PC-3 (cell line): ENCODE measurements at regions not wholly inside any gene's neighbourhood (a gene's known extent, or its start where the extent isn't known, plus 50 kb on each side); places are given as distances from the start of the nearest gene placed in this dataset.

ENCODE experiments used
- ATAC-seq: fragments of 200-7000 bp; cut with Tn5 transposase; 2 replicates; pipeline ENCODE4 v1.9.1; 2020; ENCODE audit warnings: mild to moderate bottlenecking, moderate library complexity
- BruUV-seq: library from RNA; stranded (reverse); fragments of 400-500 nt; replicated peaks from 2 replicates; lab custom pipeline; 2021; lab: Mats Ljungman, UMichigan
- CTCF ChIA-PET: fragments of 300-600 bp; sonication (Branson Sonifier 250); formaldehyde crosslinking; loops from one replicate; lab custom pipeline; 2022; ENCODE audit warnings: antibody characterized with exemption; lab: Charles Lee
- POLR2A ChIA-PET: fragments of 300-600 bp; sonication (Branson Sonifier 250); formaldehyde crosslinking; loops from one replicate; lab custom pipeline; 2022; ENCODE audit warnings: antibody characterized with exemption; ENCODE audit not compliant: unreplicated experiment; lab: Charles Lee
- DNase-seq: peaks from one replicate; pipeline ENCODE4 v3.0.0-alpha.2; 2015
- H2AFZ ChIP-seq: fragments of 300-600 bp; sonication (generic); 2 replicates; pipeline ENCODE4 v1.6.0; 2016; ENCODE audit warnings: antibody characterized with exemption, low read length
- H3F3A ChIP-seq: fragments of 300-600 bp; sonication (generic); one replicate; pipeline ENCODE4 v1.6.0; 2017; ENCODE audit warnings: antibody characterized with exemption, low read length, control low read depth, mild to moderate bottlenecking; ENCODE audit not compliant: unreplicated experiment
- H3K27ac ChIP-seq: fragments of 300-600 bp; sonication (generic); 2 replicates; pipeline ENCODE4 v1.5.1; 2016; ENCODE audit warnings: mild to moderate bottlenecking, low read length
- H3K27me3 ChIP-seq: fragments of 300-600 bp; sonication (generic); 2 replicates; pipeline ENCODE4 v1.6.1; 2016; ENCODE audit warnings: low read length, mixed read lengths
- H3K36me3 ChIP-seq: fragments of 300-600 bp; sonication (generic); 2 replicates; pipeline ENCODE4 v1.6.1; 2016; ENCODE audit warnings: low read depth, mixed run types, low read length, mixed read lengths
- H3K4me1 ChIP-seq: fragments of 300-600 bp; sonication (generic); 2 replicates; pipeline ENCODE4 v1.5.1; 2016; ENCODE audit warnings: low read length; ENCODE audit not compliant: insufficient read depth
- H3K4me2 ChIP-seq: fragments of 300-600 bp; sonication (generic); 2 replicates; pipeline ENCODE4 v1.6.0; 2016; ENCODE audit warnings: low read length
- H3K4me3 ChIP-seq: fragments of 300-600 bp; sonication (generic); 2 replicates; pipeline ENCODE4 v1.5.1; 2016; ENCODE audit warnings: mild to moderate bottlenecking, low read length, mixed read lengths
- H3K79me2 ChIP-seq: fragments of 300-600 bp; sonication (generic); 2 replicates; pipeline ENCODE4 v1.6.1; 2017; ENCODE audit warnings: low read length, mixed read lengths
- H3K9ac ChIP-seq: fragments of 300-600 bp; sonication (generic); 2 replicates; pipeline ENCODE4 v1.6.0; 2016; ENCODE audit warnings: mild to moderate bottlenecking, low read length
- H3K9me2 ChIP-seq: fragments of 300-600 bp; sonication (generic); replicated peaks from 2 replicates; pipeline ENCODE4 v1.6.1; 2016; ENCODE audit warnings: mixed run types, low read length, mixed read lengths
- H3K9me3 ChIP-seq: fragments of 300-600 bp; sonication (generic); 2 replicates; pipeline ENCODE4 v1.6.1; 2016; ENCODE audit warnings: low read length, mixed read lengths
- H4K20me1 ChIP-seq: fragments of 300-600 bp; sonication (generic); 2 replicates; pipeline ENCODE4 v1.6.1; 2016; ENCODE audit warnings: low read length, mixed read lengths
- CTCF ChIP-seq: fragments of 300-600 bp; sonication (generic); conservative IDR thresholded peaks from 2 replicates; pipeline ENCODE4 v1.5.1; 2017; ENCODE audit warnings: antibody characterized with exemption, low read depth, mild to moderate bottlenecking, low read length
- EZH2 ChIP-seq: fragments of 300-600 bp; sonication (generic); IDR thresholded peaks from one replicate; pipeline ENCODE4 v1.6.1; 2017; ENCODE audit warnings: antibody characterized with exemption, mild to moderate bottlenecking, low read length; ENCODE audit not compliant: unreplicated experiment
- EZH2phosphoT487 ChIP-seq: fragments of 300-600 bp; sonication (generic); IDR thresholded peaks from 2 replicates; pipeline ENCODE4 v1.6.1; 2018; ENCODE audit warnings: mild to moderate bottlenecking, antibody characterized with exemption, low read length, borderline replicate concordance
- intact Hi-C: fragments of 100-400 bp; cut with micrococcal nuclease; formaldehyde crosslinking; loops from 2 replicates; pipeline ENCODE4 v1.9.0; 2023

- ATAC-seq (no peak), DNase-seq (no peak)
- POLR2A ChIA-PET = no interaction called here
- H4K20me1 ChIP-seq = no peaks in the 10 kb centered on the region
- H3K36me3 ChIP-seq = no peaks in the 10 kb centered on the region
- no peak overlapping the region for H2AFZ ChIP-seq
- TF ChIP-seq EZH2phosphoT487 (no peak), CTCF (no peak), EZH2 (no peak)
- no peak overlapping the region for H3K4me3 ChIP-seq
- no peaks in the 10 kb centered on the region for H3F3A ChIP-seq
- H3K9me3 ChIP-seq = no peaks in the 10 kb centered on the region
- CTCF ChIA-PET = no interaction called here
- no TSS peak for BruUV-seq
- no peak overlapping the region for H3K4me2 ChIP-seq
- H3K27me3 ChIP-seq = no peaks in the 10 kb centered on the region
- H3K9me2 ChIP-seq = no peaks in the 10 kb centered on the region
- no peaks in the 10 kb centered on the region for H3K79me2 ChIP-seq
- H3K4me1 ChIP-seq = peaks cover 11% of the 10 kb centered on the region; the same call in 1 of the 2 replicates
- intact Hi-C loops = no loop called here
- no peak overlapping the region for H3K27ac ChIP-seq
- H3K9ac ChIP-seq = no peak overlapping the region
These were observed 74.9 kb upstream of the MAOA start for GRCh38 chrX:43581167-43581566.

GRCh38 chrX:43581888-43582539 is 74.1 kb upstream of the MAOA start:
- Histone ChIP-seq H3K9ac (no peak overlapping the region), H3K9me3 (no peaks in the 10 kb centered on the region), H3K79me2 (no peaks in the 10 kb centered on the region), H4K20me1 (no peaks in the 10 kb centered on the region), H3F3A (no peaks in the 10 kb centered on the region), H3K4me2 (no peak overlapping the region), H3K36me3 (no peaks in the 10 kb centered on the region), H3K4me3 (no peak overlapping the region), H3K27me3 (no peaks in the 10 kb centered on the region), H3K9me2 (no peaks in the 10 kb centered on the region), H3K4me1 (peaks cover 11% of the 10 kb centered on the region; the same call in 1 of the 2 replicates), H3K27ac (no peak overlapping the region), H2AFZ (no peak overlapping the region)
- ATAC-seq (no peak), DNase-seq (no peak)
- CTCF ChIA-PET = no interaction called here
- POLR2A ChIA-PET = no interaction called here
- no TSS peak for BruUV-seq
- no peak for TF ChIP-seq CTCF
- no peak for TF ChIP-seq EZH2
- no peak for TF ChIP-seq EZH2phosphoT487
- intact Hi-C loops = no loop called here

GRCh38 chrX:43582540-43582913 is 73.6 kb upstream of the MAOA start:
- H3K27me3 ChIP-seq = no peaks in the 10 kb centered on the region
- intact Hi-C loops = no loop called here
- no peaks in the 10 kb centered on the region for H4K20me1 ChIP-seq
- no peaks in the 10 kb centered on the region for H3K9me2 ChIP-seq
- no peaks in the 10 kb centered on the region for H3F3A ChIP-seq
- no peaks in the 10 kb centered on the region for H3K79me2 ChIP-seq
- no peaks in the 10 kb centered on the region for H3K36me3 ChIP-seq
- no peak overlapping the region for H3K9ac ChIP-seq
- H3K4me1 ChIP-seq = peaks cover 11% of the 10 kb centered on the region; the same call in 1 of the 2 replicates
- TF ChIP-seq EZH2phosphoT487 (no peak), CTCF (no peak), EZH2 (no peak)
- H3K4me3 ChIP-seq = no peak overlapping the region
- no peak overlapping the region for H3K27ac ChIP-seq
- BruUV-seq = no TSS peak
- ATAC-seq (no peak), DNase-seq (no peak)
- no peaks in the 10 kb centered on the region for H3K9me3 ChIP-seq
- ChIA-PET CTCF (no interaction called here), POLR2A (no interaction called here)
- H2AFZ ChIP-seq = no peak overlapping the region
- no peak overlapping the region for H3K4me2 ChIP-seq
